ENCODE measurements at regions not wholly inside any gene's neighbourhood (a gene's known extent, or its start where the extent isn't known, plus 50 kb on each side); places are given as distances from the start of the nearest gene placed in this dataset.

- TF ChIP-seq CTCF (IDR thresholded peaks at IDR 0.05; ENCODE audit: low read depth, low read length) (no peak), EZH2phosphoT487 (IDR thresholded peaks at IDR 0.05; ENCODE audit: low read depth) (no peak)
Measured at GRCh38 chr6:81308577-81309279, 443.8 kb downstream of the TENT5A start.
